ENCODE measurements at regions not wholly inside any gene's neighbourhood (a gene's known extent, or its start where the extent isn't known, plus 50 kb on each side); places are given as distances from the start of the nearest gene placed in this dataset.
"Not testable (repeated sequence)": the region's sequence is repeated elsewhere in the genome, so short reads cannot be mapped to it uniquely, and the experiment has no call there.

- no peak for DNase-seq (ENCODE audit: low spot score)
Observed at GRCh38 chr11:106568632-106569031, 449.6 kb downstream of the GUCY1A2 start.

GRCh38 chr11:106577384-106577783, 440.9 kb downstream of the GUCY1A2 start:
- not testable (repeated sequence) for DNase-seq (ENCODE audit: low spot score)

- DNase-seq (ENCODE audit: low spot score): no peak
Observed at GRCh38 chr11:106581399-106581798, 436.9 kb downstream of the GUCY1A2 start.

DNA sequence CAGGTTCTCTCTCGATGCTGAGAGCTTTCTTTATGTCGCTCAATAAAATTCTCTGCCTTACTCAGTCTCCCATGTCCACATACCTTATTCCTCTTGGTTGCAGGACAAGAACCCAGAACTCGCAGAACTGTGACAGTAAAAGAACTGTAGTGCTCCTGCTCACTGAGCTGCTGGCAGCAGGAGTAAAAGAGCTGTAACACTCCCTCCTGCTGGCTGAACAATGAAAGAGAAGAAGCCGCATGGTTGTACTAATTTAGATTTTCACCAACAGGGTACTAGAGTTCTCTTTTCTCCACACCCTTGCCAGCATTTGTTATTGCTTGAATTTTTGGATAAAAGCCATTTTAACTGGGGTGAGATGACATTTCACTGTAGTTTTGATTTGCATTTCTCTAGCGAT, 433.2 kb downstream of the GUCY1A2 start:
- no peak for DNase-seq (ENCODE audit: low spot score)

- DNase-seq (ENCODE audit: low spot score): peak; percentile 73
Observed at GRCh38 chr11:106594751-106595351, 423.4 kb downstream of the GUCY1A2 start.

DNA sequence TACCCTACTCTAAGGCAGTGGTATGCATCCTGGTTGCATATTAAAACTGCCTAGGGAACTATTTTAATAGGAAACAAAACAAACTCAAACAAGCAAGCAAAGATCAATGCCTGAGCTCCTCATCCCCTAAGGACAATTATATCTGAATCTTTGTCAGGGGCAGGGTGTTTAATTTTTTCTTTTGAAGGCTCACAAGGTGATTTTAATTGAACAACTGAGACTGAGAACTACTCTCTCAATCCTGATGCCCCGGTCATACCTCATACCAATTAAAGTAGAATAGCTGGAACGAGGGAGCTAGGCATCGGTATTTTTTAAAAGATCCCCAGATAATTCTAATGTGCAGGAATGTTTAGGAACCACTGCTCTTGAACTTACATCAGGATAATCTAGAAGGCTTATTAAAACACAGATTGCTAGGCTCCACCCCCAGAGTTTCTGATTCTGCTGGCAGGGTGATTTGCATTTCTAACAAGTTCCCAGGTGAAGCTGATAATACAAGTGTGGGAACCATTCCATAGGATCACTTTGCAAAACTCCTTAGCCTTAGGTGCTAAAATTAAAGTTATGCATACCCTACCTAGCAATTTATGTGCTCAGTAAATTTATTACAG, 416.5 kb downstream of the GUCY1A2 start:
- DNase-seq (ENCODE audit: low spot score): peak; percentile 79

- DNase-seq (ENCODE audit: low spot score): no peak
Observed at GRCh38 chr11:106608677-106609076, 409.6 kb downstream of the GUCY1A2 start.

GRCh38 chr11:106614262-106614661, 404.0 kb downstream of the GUCY1A2 start:
- DNase-seq (ENCODE audit: low spot score): no peak

- no peak for DNase-seq (ENCODE audit: low spot score)
Observed at GRCh38 chr11:106619320-106619990, 398.8 kb downstream of the GUCY1A2 start.

DNA sequence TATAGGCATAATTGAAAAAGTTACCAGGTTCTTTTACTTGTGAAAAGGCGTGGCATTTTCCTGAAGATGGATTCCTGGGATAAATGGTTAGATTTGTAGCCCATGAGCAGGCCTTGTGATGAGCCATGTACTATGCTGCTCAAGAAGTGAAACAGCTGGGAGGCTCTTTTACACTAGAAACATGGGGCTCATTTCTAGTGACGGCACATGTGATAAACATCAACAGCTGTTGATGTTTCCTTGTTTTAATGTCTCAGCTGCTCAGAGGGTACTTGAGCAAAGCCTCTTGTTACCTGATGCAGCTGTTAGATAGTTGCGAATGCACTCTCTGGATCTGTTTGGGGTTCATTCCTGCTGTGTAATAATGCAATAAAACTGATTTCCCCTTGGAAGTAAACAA, 396.8 kb downstream of the GUCY1A2 start:
- DNase-seq (ENCODE audit: low spot score): no peak
